ENCODE measurements at regions not wholly inside any gene's neighbourhood (a gene's known extent, or its start where the extent isn't known, plus 50 kb on each side); places are given as distances from the start of the nearest gene placed in this dataset.

GRCh38 chr13:61202042-61202441, 213.6 kb downstream of the PCDH20 start:
- TF ChIP-seq, protein P1, sequence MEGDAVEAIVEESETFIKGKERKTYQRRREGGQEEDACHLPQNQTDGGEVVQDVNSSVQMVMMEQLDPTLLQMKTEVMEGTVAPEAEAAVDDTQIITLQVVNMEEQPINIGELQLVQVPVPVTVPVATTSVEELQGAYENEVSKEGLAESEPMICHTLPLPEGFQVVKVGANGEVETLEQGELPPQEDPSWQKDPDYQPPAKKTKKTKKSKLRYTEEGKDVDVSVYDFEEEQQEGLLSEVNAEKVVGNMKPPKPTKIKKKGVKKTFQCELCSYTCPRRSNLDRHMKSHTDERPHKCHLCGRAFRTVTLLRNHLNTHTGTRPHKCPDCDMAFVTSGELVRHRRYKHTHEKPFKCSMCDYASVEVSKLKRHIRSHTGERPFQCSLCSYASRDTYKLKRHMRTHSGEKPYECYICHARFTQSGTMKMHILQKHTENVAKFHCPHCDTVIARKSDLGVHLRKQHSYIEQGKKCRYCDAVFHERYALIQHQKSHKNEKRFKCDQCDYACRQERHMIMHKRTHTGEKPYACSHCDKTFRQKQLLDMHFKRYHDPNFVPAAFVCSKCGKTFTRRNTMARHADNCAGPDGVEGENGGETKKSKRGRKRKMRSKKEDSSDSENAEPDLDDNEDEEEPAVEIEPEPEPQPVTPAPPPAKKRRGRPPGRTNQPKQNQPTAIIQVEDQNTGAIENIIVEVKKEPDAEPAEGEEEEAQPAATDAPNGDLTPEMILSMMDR (IDR thresholded peaks at IDR 0.05), result no peak
- no peak for TF ChIP-seq POLR2A (IDR thresholded peaks at IDR 0.05)
- Histone ChIP-seq H3K36me3 (replicated peaks in 1 of 2; ENCODE audit: insufficient read depth in 1 of 2, low read depth in 2 of 2) (no peaks in the 10 kb centered on the region), H3K4me1 (no peaks in the 10 kb centered on the region), H3K27ac (no peak overlapping the region), H3K4me3 (no peak overlapping the region), H3K27me3 (no peaks in the 10 kb centered on the region), H3K9me3 (no peaks in the 10 kb centered on the region)
- intact Hi-C loops (cut with DNase I), result no loop called here
- no peak for ATAC-seq
- DNase-seq, result no peak
- WGBS, 2 donors, result 17 to 19% methylated on average over 1 of the region's 1 CpG

- Histone ChIP-seq H3K9me3 (no peaks in the 10 kb centered on the region), H3K27ac (no peak overlapping the region), H3K27me3 (no peaks in the 10 kb centered on the region), H3K4me1 (no peaks in the 10 kb centered on the region), H3K36me3 (replicated peaks in 1 of 2; ENCODE audit: insufficient read depth in 1 of 2, low read depth in 2 of 2) (no peaks in the 10 kb centered on the region), H3K4me3 (no peak overlapping the region)
- no peak for DNase-seq
- 70 to 73% methylated on average over 1 of the region's 1 CpG for WGBS, 2 donors
- intact Hi-C loops (cut with DNase I), result no loop called here
- TF ChIP-seq, protein P1 (IDR thresholded peaks at IDR 0.05), result no peak
- TF ChIP-seq POLR2A (IDR thresholded peaks at IDR 0.05), result no peak
- ATAC-seq, result no peak
These were observed 222.8 kb downstream of the PCDH20 start for GRCh38 chr13:61192826-61193225.

GRCh38 chr13:61188057-61188456, 227.6 kb downstream of the PCDH20 start:
- Histone ChIP-seq H3K4me1 (no peaks in the 10 kb centered on the region), H3K27ac (no peak overlapping the region), H3K9me3 (no peaks in the 10 kb centered on the region), H3K36me3 (replicated peaks in 1 of 2; ENCODE audit: insufficient read depth in 1 of 2, low read depth in 2 of 2) (no peaks in the 10 kb centered on the region), H3K27me3 (no peaks in the 10 kb centered on the region), H3K4me3 (no peak overlapping the region)
- WGBS, 2 donors, result 74 to 81% methylated on average over 2 of the region's 2 CpGs
- TF ChIP-seq POLR2A (IDR thresholded peaks at IDR 0.05), result no peak
- TF ChIP-seq, protein P1 (IDR thresholded peaks at IDR 0.05), result no peak
- DNase-seq (no peak), ATAC-seq (no peak)
- intact Hi-C loops (cut with DNase I), result no loop called here

- H3K4me3 ChIP-seq, result no peak overlapping the region
- no peaks in the 10 kb centered on the region for H3K36me3 ChIP-seq (replicated peaks in 1 of 2; ENCODE audit: insufficient read depth in 1 of 2, low read depth in 2 of 2)
- DNase-seq (no peak), ATAC-seq (no peak)
- 60 to 61% methylated on average over 4 of the region's 4 CpGs for WGBS, 2 donors
- H3K4me1 ChIP-seq, result no peaks in the 10 kb centered on the region
- no peak overlapping the region for H3K27ac ChIP-seq
- TF ChIP-seq POLR2A (IDR thresholded peaks at IDR 0.05), result no peak
- TF ChIP-seq, protein P1 (IDR thresholded peaks at IDR 0.05), result no peak
- no peaks in the 10 kb centered on the region for H3K27me3 ChIP-seq
- H3K9me3 ChIP-seq, result no peaks in the 10 kb centered on the region
- intact Hi-C loops (cut with DNase I), result no loop called here
These were observed 228.2 kb downstream of the PCDH20 start for GRCh38 chr13:61187471-61187870.

- Histone ChIP-seq H3K36me3 (replicated peaks in 1 of 2; ENCODE audit: insufficient read depth in 1 of 2, low read depth in 2 of 2) (no peaks in the 10 kb centered on the region), H3K9me3 (no peaks in the 10 kb centered on the region), H3K4me1 (no peaks in the 10 kb centered on the region), H3K27ac (no peak overlapping the region), H3K27me3 (no peaks in the 10 kb centered on the region), H3K4me3 (no peak overlapping the region)
- ATAC-seq (no peak), DNase-seq (no peak)
- intact Hi-C loops (cut with DNase I), result no loop called here
- WGBS, 2 donors, result 23 to 25% methylated on average over 1 of the region's 1 CpG
- no peak for TF ChIP-seq POLR2A (IDR thresholded peaks at IDR 0.05)
- TF ChIP-seq, protein P1 (IDR thresholded peaks at IDR 0.05), result no peak
These were observed 232.0 kb downstream of the PCDH20 start for GRCh38 chr13:61183670-61184069.

All from body of pancreas (tissue), 4 donors.